HG02763 (cell line): ENCODE measurements at regions not wholly inside any gene's neighbourhood (a gene's known extent, or its start where the extent isn't known, plus 50 kb on each side); places are given as distances from the start of the nearest gene placed in this dataset.

ENCODE experiments used
- ATAC-seq: cut with Tn5 transposase; IDR thresholded peaks from one replicate; pipeline ENCODE4 v1.9.1; 2021; ENCODE audit warnings: mild to moderate bottlenecking, moderate library complexity; ENCODE audit not compliant: unreplicated experiment

GRCh38 chr2:71826826-71827523 lies 320.7 kb downstream of the CYP26B1 start:
- no peak for ATAC-seq

GRCh38 chr2:71826299-71826698 lies 321.4 kb downstream of the CYP26B1 start:
- no peak for ATAC-seq

- ATAC-seq, result no peak
Observed at GRCh38 chr2:71824436-71824835, 323.2 kb downstream of the CYP26B1 start.

GRCh38 chr2:71823526-71823925 lies 324.1 kb downstream of the CYP26B1 start:
- no peak for ATAC-seq

- ATAC-seq, result no peak
Observed at GRCh38 chr2:71822463-71822862, 325.2 kb downstream of the CYP26B1 start.

- ATAC-seq, result no peak
Observed at GRCh38 chr2:71821856-71822255, 325.8 kb downstream of the CYP26B1 start.

- ATAC-seq, result no peak
Observed at GRCh38 chr2:71816815-71817214, 330.8 kb downstream of the CYP26B1 start.

GRCh38 chr2:71815701-71816474 lies 331.8 kb downstream of the CYP26B1 start:
- no peak for ATAC-seq

- ATAC-seq, result no peak
Observed at GRCh38 chr2:71814885-71815284, 332.8 kb downstream of the CYP26B1 start.

GRCh38 chr2:71813807-71814470 lies 333.7 kb downstream of the CYP26B1 start:
- ATAC-seq, result no peak

GRCh38 chr2:71813315-71813714 lies 334.3 kb downstream of the CYP26B1 start:
- no peak for ATAC-seq

GRCh38 chr2:71812736-71813135 lies 334.9 kb downstream of the CYP26B1 start:
- no peak for ATAC-seq

- no peak for ATAC-seq
Observed at GRCh38 chr2:71811726-71812125, 335.9 kb downstream of the CYP26B1 start.

GRCh38 chr2:71811157-71811556 lies 336.5 kb downstream of the CYP26B1 start:
- no peak for ATAC-seq

GRCh38 chr2:71807581-71808451 lies 339.8 kb downstream of the CYP26B1 start:
- ATAC-seq, result no peak

- no peak for ATAC-seq
Observed at GRCh38 chr2:71806432-71806831, 341.2 kb downstream of the CYP26B1 start.

GRCh38 chr2:71804281-71804751 lies 343.3 kb downstream of the CYP26B1 start:
- no peak for ATAC-seq

GRCh38 chr2:71803398-71803797 lies 344.3 kb downstream of the CYP26B1 start:
- no peak for ATAC-seq

GRCh38 chr2:71802556-71802955 lies 345.1 kb downstream of the CYP26B1 start:
- no peak for ATAC-seq

GRCh38 chr2:71801969-71802368 lies 345.7 kb downstream of the CYP26B1 start:
- no peak for ATAC-seq

- ATAC-seq, result no peak
Observed at GRCh38 chr2:71801556-71801955, 346.1 kb downstream of the CYP26B1 start.
